Ammon's horn (tissue), 1 donor: ENCODE measurements at regions not wholly inside any gene's neighbourhood (a gene's known extent, or its start where the extent isn't known, plus 50 kb on each side); places are given as distances from the start of the nearest gene placed in this dataset.
"Not testable (repeated sequence)": the region's sequence is repeated elsewhere in the genome, so short reads cannot be mapped to it uniquely, and the experiment has no call there.

Experiments
- DNase-seq: peaks from one replicate; pipeline ENCODE4 v3.0.0-alpha.2; 2016; ENCODE audit warnings: low spot score

DNA sequence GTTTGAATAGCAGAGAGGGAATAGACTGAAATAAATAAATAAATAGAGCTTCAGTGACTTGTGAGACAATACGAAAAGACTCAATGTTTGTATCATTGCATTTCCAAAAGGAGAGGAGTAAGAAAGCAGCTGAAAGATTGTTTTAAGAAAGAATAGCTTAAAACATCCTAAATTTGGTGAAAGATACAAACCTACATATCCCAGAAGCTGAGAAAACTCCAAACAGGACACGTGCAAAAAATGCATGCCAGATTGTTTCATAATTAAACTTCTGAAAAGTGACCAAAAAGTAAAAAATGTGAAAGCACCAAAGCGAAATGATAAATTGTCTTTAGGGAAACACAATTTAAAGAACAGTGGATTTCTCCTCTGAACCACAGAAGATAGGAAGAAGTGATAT is 711.0 kb downstream of the AACS start:
- DNase-seq: no peak

DNA sequence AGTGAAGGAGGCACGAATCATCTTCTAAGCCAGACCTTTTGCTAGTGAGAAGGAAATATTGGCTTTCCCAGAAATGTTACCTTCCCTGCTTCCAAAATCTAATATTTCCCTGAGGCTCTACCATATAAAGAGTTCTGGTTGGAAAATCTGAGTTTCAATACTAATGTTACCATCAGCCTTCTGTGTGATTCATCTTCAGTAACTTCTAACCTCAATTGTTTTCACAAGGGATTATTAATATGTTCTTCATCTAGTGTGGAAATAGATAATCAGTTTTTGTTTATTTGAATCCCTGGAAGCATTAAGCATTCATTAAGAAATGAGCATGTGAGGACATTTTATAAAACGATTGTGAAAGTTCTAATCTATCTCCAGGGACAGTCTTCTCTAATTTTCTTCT is 720.9 kb downstream of the AACS start:
- DNase-seq: no peak

DNA sequence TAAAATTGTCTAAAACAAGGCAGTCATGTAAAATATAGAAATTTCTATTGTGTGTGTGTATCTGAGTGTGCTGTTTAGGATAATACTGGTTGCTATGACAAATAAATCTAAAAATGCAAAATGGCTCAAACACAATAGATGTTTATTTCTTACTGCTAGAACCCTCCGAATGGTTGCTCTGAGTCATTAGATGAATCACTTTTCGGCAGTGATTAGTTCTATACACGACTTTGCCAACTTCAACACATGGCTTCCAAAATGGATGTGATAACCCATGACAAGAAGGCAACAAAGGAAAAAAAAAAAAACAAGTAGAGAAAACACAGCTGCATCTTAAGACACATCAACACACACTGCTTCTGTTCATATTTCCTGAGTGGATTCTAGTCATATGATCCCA is 729.2 kb downstream of the AACS start:
- peak; percentile 39 for DNase-seq

DNA sequence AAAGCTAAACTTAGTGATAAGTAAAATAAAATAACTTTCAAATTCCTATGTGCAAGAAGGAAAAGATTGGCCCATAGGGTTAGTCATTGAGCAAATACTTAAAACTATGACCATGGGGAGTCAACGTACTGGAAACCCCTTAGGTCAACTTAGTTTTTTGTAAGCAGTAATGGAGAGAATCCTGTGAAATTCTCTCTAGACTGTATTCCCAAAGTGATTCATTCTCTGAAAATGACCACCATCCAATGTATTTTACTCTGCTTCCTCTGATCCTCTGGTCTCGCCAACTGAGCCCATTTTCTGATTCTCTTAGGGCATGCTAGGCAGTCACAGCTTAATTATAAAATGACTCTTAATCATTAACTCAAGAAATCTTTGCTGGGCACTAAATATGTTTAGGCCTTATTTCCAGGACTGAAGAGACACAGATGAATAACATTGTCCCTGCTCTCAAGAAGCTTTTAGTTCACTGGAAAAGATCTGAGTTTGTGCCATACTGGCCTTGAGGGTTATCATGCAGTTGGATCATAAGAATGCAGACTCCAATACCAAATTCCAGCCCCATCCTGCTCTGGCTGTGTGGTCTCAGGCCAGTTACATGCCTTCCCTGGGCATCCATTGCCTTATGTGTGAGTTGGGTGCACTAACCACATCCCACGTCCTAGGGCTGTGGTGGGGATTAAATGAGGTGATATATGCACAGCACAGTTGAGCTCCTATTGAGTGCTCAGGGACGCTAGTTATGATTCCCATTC is 732.4 kb downstream of the AACS start:
- DNase-seq: no peak

DNA sequence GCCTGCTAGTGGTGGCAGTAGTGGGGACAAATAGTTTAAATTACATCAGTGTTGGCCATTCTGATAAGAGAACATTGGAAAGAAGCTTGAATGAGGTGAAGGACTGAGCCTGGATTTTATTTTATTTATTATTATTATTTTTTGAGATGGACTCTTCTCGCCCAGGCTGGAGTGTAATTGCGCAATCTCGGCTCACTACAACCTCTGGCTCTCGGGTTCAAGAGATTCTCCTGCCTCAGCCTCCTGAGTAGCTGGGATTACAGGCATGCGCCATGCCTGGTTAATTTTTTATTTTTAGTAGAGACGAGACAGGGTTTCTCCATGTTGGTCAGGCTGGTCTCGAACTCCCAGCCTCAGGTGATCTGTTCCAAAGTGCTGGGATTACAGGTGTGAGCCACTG is 739.4 kb downstream of the AACS start:
- no peak for DNase-seq

DNA sequence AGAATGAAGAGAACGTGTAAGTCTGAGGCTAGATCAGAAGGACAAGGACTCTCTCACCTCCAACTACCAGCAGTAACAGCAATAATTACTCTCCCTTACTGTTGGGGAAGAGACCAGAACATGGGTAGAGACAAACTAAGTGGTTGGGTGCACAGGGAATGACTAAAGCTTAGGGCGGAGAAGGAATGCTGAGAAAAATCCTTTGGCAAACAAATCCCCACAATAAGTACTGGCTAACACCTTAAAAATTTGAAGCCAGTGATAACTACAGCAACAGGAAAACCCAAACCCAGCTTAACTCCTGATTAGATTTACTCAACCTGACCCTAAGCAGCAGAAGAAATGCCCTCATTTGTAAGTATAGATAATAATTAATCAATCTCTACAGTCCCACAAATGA is 759.0 kb downstream of the AACS start:
- no peak for DNase-seq

DNA sequence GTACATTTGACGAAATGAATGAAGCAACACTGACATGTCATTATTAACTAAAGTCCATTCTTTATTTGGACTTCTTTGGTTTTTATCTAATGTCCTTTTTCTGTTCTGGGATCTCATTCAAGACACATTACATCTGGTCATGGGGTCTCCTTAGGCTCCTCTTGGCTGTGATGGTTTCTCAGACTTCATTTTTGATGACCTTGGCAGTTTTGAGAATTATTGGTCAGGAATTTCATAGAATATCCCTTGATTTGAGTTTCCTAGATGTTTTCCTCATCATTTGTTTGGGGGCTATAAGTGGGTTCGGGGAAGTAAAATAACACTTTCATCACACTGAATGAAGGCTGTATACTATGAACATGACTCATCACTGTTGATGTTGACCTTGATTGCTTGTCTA is 770.6 kb downstream of the AACS start:
- no peak for DNase-seq

DNA sequence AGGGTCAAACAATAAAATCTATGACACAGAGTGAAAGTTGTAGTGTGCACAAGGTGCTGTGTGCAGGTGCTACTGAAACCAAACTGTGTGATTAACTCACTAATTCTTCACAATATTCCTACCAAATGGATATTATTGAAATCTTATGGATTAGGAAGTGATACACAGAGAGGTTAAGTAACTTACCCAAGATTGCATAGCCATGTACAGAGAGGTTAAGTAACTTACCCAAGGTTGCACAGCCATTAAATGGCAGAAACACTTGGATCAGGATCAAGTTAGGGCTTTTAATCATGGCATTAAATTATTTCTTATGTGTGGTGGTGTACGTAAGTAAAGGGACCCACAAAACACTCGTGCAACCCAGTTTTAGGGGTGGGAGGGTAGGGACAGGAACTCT is 771.4 kb downstream of the AACS start:
- no peak for DNase-seq

DNA sequence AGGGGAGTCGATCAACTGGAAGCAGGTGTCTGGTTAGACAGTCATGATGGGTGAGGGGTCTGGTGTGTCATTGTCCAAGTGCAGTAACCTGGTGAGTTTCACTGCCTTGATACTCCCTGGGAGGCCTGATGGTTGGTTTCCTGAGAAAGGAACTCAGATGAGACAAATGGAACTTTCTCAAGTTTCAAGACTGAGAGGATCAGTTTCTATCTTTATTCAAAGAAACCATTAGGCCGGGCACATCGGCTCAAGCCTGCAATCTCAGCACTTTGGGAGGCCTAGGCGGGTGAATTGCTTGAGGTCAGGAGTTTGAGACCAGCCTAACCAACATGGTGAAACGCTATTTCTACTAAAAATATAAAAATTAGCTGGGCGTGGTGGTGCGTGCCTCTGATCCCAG is 776.1 kb downstream of the AACS start:
- no peak for DNase-seq

DNA sequence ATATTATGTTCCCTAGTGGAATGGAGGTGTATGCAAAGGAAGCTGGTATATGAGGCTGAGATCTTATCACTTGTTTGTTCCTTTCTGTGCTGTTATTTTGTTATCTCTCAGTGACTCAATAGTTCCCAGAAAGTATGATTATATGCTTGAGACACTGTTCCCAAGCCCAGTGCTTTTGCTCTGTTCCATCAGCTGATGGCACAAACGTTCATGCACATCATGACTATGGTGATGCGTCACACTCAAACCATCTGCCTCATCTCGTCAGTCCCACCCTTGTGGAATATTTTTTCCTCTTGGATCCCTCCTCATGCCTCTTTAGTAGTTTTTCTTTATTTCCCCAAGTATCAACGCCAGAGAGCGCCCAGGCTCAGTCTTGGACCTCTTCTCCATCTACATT is 786.9 kb downstream of the AACS start:
- DNase-seq: no peak

DNA sequence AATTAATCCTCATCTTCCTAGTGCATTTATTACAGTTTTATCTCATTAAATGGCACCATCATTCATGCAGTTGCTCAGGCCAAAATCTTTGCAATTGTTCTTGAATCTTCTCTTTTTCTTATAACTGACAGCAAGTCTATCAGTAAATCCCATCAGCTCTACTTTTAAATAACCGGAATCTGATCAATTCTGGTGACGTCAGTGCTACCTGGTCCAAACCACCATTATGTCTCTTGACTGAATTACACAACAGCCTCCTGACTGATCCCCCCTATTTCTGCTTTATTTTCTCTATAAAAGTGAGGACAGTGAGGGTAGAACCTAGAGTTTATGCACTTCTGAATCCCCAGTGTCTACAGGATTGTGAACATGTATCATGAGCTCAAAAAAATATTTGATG is 787.4 kb downstream of the AACS start:
- DNase-seq: no peak

DNA sequence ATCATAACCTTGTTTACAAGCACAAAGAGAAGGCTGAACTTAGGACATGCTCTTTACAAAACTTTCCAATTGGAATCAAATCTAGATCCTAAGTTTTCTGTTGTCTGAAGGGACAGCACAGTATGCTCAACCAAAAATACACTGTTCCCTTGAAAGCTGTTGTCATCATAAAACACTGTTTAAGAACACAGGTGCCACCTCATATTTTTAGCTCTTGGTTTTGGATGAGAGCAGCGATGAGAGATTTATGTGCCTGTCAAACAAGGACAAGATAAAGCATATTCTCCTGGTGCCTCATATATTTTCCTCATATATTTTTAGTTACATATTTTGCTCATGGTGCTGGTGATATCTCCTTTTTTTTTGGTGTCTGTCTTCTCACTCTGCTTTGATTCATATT is 788.4 kb downstream of the AACS start:
- DNase-seq: peak; percentile 11

DNA sequence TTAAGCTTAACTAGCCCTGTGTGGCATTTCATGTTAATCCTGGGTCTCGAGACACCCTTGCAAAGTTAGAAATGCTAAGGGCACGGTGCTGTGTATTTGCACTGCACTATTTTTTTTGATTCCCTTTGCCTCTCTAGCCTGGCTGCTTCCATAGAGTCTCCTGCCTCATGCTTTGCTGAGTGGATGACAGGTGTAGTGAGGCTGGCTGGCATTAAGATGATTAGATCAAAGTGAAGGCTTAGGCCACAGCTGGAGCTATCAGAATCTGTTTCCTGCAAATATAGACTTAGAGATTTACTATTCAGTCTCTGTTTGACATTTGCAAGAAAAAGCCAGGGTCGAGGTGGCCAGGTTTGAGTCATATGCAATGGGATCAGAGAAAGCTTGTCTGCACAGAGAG is 791.1 kb downstream of the AACS start:
- DNase-seq: no peak

DNA sequence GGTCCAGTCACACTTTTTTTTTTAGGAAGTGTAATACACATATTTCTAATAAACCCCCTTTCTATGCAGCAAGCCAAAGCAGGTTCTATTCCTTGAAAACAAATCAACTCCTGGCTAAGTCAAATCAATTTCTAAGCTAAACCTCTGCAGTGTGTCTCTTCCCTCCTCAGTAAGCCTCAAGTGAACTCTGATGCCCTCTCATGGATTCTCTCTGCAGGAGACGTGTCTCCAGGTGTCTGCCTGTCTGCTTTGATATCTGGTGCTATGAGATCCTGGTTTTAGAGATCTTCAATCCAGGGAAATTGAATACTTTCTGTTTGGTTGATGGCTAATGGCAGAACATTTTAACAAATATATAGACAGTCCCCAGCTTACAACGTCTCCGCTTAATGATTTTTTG is 791.7 kb downstream of the AACS start:
- no peak for DNase-seq

DNA sequence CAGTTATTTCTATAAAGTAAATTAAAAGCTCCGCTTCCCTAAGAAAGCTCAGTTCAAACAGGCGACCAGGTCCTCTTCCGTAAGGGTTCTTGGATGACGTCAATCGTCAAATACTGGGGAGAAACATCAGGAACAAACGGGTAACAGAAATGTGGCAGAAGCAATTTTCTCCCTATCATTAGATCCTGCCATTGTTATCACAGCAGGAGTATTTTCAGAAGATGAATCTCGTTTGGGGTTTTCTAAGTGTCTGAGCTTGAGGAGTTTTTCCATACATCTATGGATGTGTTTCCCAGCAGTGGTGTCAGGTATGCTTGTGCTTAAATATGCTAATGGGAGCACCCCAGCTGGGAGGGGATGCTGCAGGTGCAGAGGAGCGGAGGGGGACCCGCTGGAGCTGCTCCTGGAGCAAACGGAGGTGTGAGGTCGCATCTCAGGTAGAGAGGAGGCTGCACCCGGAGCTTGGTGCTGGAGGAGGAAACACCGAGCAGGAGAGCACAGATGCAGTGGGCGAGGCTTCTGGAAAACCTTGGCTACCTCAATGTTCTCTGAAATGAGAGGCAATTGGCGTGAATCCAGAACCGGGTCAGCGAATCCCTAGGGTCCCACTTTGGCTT is 795.5 kb downstream of the AACS start:
- no peak for DNase-seq

DNA sequence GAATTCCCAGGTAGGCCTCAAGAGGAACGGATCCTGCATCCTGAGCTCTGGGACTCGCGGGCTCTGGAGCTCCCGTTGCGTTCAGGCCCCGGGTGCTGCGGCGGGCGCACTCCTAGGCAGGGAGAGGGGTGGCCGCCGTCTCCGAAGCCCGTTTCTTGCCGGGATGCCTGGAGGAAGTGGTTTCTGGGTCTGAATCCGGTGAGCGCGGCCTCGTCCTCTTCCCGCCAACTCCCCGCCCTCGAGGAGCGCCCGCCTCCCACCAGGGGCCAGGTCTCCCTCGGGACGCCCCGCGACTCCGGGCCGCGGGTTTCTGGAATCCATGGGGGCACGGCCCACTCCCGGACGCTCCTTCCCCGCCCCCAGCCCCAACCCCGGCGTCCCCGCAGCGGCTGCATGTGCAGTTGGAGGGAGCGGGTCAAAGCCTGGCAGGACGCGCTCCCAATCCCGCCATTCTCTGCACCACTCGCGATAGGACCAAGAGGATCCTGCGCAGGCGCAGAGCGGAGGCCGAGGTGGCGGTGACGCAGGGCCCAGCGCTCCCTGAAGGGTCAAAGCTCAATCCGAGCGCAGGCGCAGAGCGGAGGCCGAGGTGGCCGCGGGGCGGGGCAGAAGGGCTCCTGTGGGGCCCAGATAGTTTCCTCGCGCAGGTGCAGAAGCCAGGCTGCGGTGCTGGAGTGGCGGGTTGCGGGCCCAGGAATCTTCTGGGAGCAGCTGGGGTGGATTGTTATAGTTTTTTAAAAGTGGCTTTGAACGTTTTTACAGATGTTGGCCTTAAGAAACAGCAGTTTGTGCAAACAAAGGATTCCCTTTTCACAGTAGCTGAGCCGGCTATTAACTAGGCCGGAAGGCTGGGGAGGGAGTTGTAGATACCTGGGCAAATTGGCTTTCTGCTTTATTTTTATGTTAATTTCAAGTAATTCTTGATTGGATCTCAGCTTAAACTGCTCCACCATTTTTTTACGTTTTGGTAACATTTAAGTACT is 796.4 kb downstream of the AACS start:
- no peak for DNase-seq

DNA sequence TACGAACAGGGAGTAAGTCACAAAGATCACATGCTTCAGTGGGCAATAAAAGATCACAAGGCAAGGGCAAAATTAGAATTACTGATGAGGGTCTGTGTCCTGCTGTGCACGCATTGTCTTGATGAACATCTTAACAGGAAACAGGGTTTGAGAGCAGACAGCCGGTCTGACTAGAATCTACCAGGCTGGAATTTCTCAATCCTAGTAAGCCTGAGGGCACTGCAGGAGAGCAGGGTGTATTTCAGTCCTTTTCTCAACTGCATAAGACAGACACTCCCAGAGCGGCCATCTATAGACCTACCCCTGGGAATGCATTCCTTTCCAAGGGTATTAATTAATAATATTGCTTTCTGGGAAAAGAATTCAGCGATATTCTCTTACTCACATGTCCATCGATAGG is 800.0 kb downstream of the AACS start:
- DNase-seq: not testable (repeated sequence)

DNA sequence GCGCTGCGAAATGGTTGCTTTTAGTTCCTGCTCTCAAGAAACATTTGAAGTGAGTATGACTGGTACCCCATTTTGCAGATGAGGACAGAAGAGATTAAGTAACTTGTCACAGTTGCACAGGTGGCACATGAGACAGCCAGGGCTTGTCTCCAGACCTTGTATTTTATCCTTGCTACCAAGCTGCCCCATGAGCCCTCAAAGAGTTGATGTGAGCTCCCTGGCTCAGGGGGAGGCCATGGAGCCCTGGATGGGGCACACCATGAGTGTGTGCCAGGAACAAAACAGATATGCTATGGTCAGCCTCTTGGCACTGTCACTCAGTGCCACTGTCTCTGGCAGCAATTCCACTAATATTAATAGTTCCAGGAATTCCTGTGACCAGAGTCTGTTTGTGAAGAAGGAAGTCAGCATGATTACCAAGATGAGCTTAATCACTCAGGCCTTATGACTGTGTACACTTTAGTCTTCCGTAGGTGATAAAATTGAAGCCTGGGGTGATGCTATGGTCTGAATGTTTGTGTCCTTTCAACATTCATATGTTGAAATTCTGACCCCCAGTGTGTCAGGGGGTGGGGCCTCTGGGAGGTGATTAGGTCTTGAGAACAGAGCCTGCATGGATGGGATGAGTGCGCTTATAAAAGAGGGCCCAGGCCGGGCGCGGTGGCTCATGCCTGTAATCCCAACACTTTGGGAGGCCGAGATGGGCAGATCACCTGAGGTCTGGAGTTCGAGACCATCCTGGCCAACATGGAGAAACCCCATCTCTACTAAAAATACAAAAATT is 806.8 kb downstream of the AACS start:
- no peak for DNase-seq

DNA sequence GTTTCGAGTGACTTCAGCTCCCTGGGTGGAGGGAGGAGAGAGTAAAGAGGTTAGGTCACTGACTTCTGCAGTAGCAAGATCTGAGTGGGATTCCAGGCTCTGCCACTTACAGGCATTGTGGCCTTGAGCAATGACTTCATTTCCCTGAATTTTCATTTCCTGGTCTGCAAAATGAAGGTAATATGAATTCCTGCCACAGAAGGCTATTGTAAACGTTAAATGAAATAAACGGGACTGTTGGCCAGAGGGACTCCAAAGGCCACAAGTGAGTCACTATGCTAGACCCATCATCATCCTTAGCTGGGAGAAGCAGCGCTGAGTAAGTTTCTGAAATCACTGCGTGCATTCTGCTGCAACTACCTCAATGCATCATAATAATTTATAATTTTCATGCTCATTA is 807.8 kb downstream of the AACS start:
- no peak for DNase-seq

DNA sequence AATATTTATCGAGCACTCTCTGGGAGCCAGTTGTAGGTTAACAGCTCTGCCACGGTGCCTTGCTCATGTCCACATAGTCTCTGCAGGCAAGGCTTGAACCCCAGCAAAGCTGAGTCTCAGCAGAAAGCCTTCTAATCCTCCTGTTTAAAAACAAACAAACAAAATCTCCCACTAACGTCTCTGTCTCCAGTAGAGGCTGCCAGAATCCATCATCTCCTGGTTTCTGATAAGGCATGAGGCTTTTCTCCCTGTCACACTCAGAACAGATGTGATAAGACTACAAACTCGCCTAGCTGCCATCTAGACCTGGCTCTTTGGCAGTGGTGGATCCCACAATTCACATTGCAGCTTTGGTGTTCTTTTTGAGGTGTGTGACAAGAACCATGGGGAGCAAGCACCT is 813.2 kb downstream of the AACS start:
- no peak for DNase-seq

DNA sequence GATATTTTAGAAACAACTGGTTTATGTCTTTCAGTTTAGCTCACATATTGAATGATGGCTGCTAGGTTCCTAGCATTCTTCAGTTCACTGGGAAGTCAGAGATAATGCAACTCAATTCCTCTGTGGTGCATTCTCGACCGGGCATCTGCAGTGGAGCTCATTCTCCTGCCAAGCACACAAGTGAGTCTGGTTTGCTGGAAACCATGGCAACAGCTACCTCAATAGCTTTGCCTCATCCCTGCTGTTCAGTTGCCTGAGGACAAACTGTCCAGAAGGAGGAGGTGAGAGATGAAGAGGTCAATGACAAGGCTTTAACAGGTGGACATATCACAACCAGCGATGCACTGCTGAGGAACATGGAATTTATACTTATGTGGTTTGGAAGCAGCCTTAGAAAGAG is 816.9 kb downstream of the AACS start:
- DNase-seq: peak; percentile 78

DNA sequence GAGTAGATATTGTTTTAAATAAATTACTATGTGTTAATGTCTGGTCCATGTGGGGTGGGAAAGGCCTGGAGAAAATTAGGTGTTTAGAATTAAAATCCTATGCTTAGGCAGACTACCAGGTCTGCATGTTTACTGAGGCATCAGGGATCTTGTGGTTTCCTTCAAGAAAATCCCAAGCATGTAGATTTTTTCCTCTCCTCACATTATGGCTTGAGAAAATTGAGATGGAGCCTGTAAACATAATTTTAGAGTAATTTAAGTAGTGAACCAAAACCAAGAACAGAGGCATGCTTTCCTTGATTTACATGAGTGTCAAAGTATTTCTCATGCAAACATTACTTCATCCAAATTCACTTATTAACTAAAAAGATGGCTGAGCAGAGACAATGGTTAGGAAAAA is 823.7 kb downstream of the AACS start:
- no peak for DNase-seq
